GM23338 (cell line): ENCODE measurements at regions not wholly inside any gene's neighbourhood (a gene's known extent, or its start where the extent isn't known, plus 50 kb on each side); places are given as distances from the start of the nearest gene placed in this dataset.

ENCODE experiments used
- ATAC-seq: fragments of 200-7000 bp; cut with Tn5 transposase; 3 replicates; pipeline ENCODE4 v1.9.1; 2020
- DNase-seq: peaks from one replicate; pipeline ENCODE4 v3.0.0-alpha.2; 2015; ENCODE audit warnings: low spot score
- H2AFZ ChIP-seq: fragments of 200-600 bp; sonication (generic); 2 replicates; pipeline ENCODE4 v1.8.0; 2016; ENCODE audit warnings: antibody characterized with exemption, mild to moderate bottlenecking, moderate library complexity
- H3F3A ChIP-seq: fragments of 200-600 bp; sonication (generic); replicated peaks from 2 replicates; pipeline ENCODE4 v1.8.0; 2017; ENCODE audit warnings: antibody characterized with exemption, mixed run types, low read depth
- H3K27ac ChIP-seq: fragments of 200-600 bp; sonication (generic); 2 replicates; pipeline ENCODE4 v1.6.1; 2016; ENCODE audit warnings: low read depth
- H3K27me3 ChIP-seq: fragments of 200-600 bp; sonication (generic); 2 replicates; pipeline ENCODE4 v1.8.0; 2016; ENCODE audit warnings: mild to moderate bottlenecking, mixed run types, moderate library complexity; ENCODE audit not compliant: insufficient read depth
- H3K36me3 ChIP-seq: fragments of 200-600 bp; sonication (generic); 2 replicates; pipeline ENCODE4 v1.8.0; 2016; ENCODE audit warnings: mild to moderate bottlenecking; ENCODE audit not compliant: insufficient read depth
- H3K4me1 ChIP-seq: fragments of 200-600 bp; sonication (generic); 2 replicates; pipeline ENCODE4 v1.8.0; 2016; ENCODE audit warnings: mild to moderate bottlenecking, moderate library complexity; ENCODE audit not compliant: insufficient read depth
- H3K4me2 ChIP-seq: fragments of 200-600 bp; sonication (generic); 2 replicates; pipeline ENCODE4 v1.7.1; 2017; ENCODE audit warnings: mixed run types
- H3K4me3 ChIP-seq: fragments of 200-600 bp; sonication (generic); 2 replicates; pipeline ENCODE4 v1.6.1; 2016; ENCODE audit warnings: mixed run types
- H3K79me2 ChIP-seq: fragments of 200-600 bp; sonication (generic); replicated peaks from 2 replicates; pipeline ENCODE4 v1.8.0; 2017; ENCODE audit warnings: mild to moderate bottlenecking; ENCODE audit not compliant: insufficient read depth
- H3K9me2 ChIP-seq: fragments of 200-600 bp; sonication (generic); 2 replicates; pipeline ENCODE4 v1.8.0; 2017; ENCODE audit not compliant: insufficient read depth
- H4K20me1 ChIP-seq: fragments of 200-600 bp; sonication (generic); replicated peaks from 2 replicates; pipeline ENCODE4 v1.8.0; 2017; ENCODE audit warnings: mild to moderate bottlenecking; ENCODE audit not compliant: insufficient read depth
- H3K27ac Mint-ChIP-seq: 2 replicates; pipeline ENCODE4 v1.8.0; 2020; ENCODE audit warnings: inconsistent platforms, mild to moderate bottlenecking, moderate library complexity, mixed read lengths
- H3K27me3 Mint-ChIP-seq: 3 replicates; pipeline ENCODE4 v1.8.0; 2022; ENCODE audit warnings: low read depth, mild to moderate bottlenecking, moderate library complexity, mixed read lengths, inconsistent platforms; ENCODE audit not compliant: insufficient read depth, poor library complexity
- H3K36me3 Mint-ChIP-seq: 3 replicates; pipeline ENCODE4 v1.8.0; 2021; ENCODE audit warnings: low read depth, mild to moderate bottlenecking, inconsistent platforms, moderate library complexity, mixed read lengths
- H3K4me1 Mint-ChIP-seq: 3 replicates; pipeline ENCODE4 v1.8.0; 2020; ENCODE audit warnings: mild to moderate bottlenecking, inconsistent platforms, mixed read lengths
- H3K4me3 Mint-ChIP-seq: 3 replicates; pipeline ENCODE4 v1.8.0; 2021; ENCODE audit warnings: moderate library complexity, mild to moderate bottlenecking, inconsistent platforms, mixed read lengths
- H3K9me3 Mint-ChIP-seq: 3 replicates; pipeline ENCODE4 v1.8.0; 2020; ENCODE audit warnings: moderate library complexity, mild to moderate bottlenecking, inconsistent platforms, mixed read lengths
- CREB1 ChIP-seq: fragments of 250-450 bp; sonication (Bioruptor Pico); IDR thresholded peaks from 2 replicates; pipeline ENCODE4 v1.5.0; 2020; ENCODE audit warnings: low read depth, mild to moderate bottlenecking, moderate library complexity
- EZH2phosphoT487 ChIP-seq: fragments of 200-600 bp; sonication (generic); IDR thresholded peaks from one replicate; pipeline ENCODE4 v1.8.1; 2018; ENCODE audit warnings: antibody characterized with exemption; ENCODE audit not compliant: unreplicated experiment
- JUNB ChIP-seq: IDR thresholded peaks from one replicate; pipeline ENCODE4 v1.6.1; 2016; ENCODE audit warnings: antibody characterized with exemption; ENCODE audit not compliant: unreplicated experiment
- NANOG ChIP-seq: IDR thresholded peaks from 2 replicates; pipeline ENCODE4 v1.6.1; 2016; ENCODE audit warnings: antibody characterized with exemption, borderline replicate concordance
- POLR2AphosphoS5 ChIP-seq: IDR thresholded peaks from 2 replicates; pipeline ENCODE4 v1.6.1; 2016; ENCODE audit warnings: antibody characterized with exemption, low read depth
- ZNF114 ChIP-seq: fragments of 250-450 bp; sonication (Bioruptor Pico); IDR thresholded peaks from 2 replicates; pipeline ENCODE4 v1.5.0; 2020; ENCODE audit warnings: mild to moderate bottlenecking, moderate library complexity
- ZNF331 ChIP-seq: fragments of 250-450 bp; sonication (Bioruptor Pico); IDR thresholded peaks from 2 replicates; pipeline ENCODE4 v1.5.0; 2020; ENCODE audit warnings: low read depth, mild to moderate bottlenecking, moderate library complexity
- TF ChIP-seq, protein P1 (sequence below): IDR thresholded peaks from 2 replicates; pipeline ENCODE4 v1.6.1; 2016; ENCODE audit warnings: antibody characterized with exemption
- TF ChIP-seq, protein P2 (sequence below), 2 experiments: fragments of 200-600 bp in 1 of 2; sonication (generic) in 1 of 2; conservative IDR thresholded peaks; 2 replicates each; pipeline versions ENCODE4 v1.5.1 to v1.6.1; 2016 to 2017; ENCODE audit warnings: antibody characterized with exemption in 2 of 2, low read depth in 2 of 2, mild to moderate bottlenecking in 2 of 2, moderate library complexity in 1 of 2
- TF ChIP-seq, protein P3 (sequence below): IDR thresholded peaks from one replicate; pipeline ENCODE4 v1.6.1; 2018; ENCODE audit warnings: antibody characterized with exemption; ENCODE audit not compliant: unreplicated experiment

- H3K36me3 Mint-ChIP-seq = no peaks in the 10 kb centered on the region
- no peak for ATAC-seq
Measured at GRCh38 chr5:163682234-163682633, 176.8 kb downstream of the MAT2B start.

More at GRCh38 chr5:163682234-163682633, 176.8 kb downstream of the MAT2B start:
- Histone ChIP-seq H3F3A (no peaks in the 10 kb centered on the region), H4K20me1 (no peaks in the 10 kb centered on the region), H3K4me3 (no peak overlapping the region), H3K9me2 (no peaks in the 10 kb centered on the region; the same call in 1 of the 2 replicates), H2AFZ (no peak overlapping the region), H3K36me3 (no peaks in the 10 kb centered on the region), H3K27me3 (no peaks in the 10 kb centered on the region), H3K4me1 (no peaks in the 10 kb centered on the region), H3K79me2 (no peaks in the 10 kb centered on the region), H3K27ac (no peak overlapping the region), H3K4me2 (no peak overlapping the region)
- no peak overlapping the region for H3K4me3 Mint-ChIP-seq
- H3K4me1 Mint-ChIP-seq = no peaks in the 10 kb centered on the region
- no peaks in the 10 kb centered on the region for H3K9me3 Mint-ChIP-seq
- H3K27me3 Mint-ChIP-seq = peaks cover 1% of the 10 kb centered on the region
- no peak for DNase-seq
- TF ChIP-seq, protein P1, sequence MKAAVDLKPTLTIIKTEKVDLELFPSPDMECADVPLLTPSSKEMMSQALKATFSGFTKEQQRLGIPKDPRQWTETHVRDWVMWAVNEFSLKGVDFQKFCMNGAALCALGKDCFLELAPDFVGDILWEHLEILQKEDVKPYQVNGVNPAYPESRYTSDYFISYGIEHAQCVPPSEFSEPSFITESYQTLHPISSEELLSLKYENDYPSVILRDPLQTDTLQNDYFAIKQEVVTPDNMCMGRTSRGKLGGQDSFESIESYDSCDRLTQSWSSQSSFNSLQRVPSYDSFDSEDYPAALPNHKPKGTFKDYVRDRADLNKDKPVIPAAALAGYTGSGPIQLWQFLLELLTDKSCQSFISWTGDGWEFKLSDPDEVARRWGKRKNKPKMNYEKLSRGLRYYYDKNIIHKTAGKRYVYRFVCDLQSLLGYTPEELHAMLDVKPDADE = no peak
- TF ChIP-seq, protein P2, sequence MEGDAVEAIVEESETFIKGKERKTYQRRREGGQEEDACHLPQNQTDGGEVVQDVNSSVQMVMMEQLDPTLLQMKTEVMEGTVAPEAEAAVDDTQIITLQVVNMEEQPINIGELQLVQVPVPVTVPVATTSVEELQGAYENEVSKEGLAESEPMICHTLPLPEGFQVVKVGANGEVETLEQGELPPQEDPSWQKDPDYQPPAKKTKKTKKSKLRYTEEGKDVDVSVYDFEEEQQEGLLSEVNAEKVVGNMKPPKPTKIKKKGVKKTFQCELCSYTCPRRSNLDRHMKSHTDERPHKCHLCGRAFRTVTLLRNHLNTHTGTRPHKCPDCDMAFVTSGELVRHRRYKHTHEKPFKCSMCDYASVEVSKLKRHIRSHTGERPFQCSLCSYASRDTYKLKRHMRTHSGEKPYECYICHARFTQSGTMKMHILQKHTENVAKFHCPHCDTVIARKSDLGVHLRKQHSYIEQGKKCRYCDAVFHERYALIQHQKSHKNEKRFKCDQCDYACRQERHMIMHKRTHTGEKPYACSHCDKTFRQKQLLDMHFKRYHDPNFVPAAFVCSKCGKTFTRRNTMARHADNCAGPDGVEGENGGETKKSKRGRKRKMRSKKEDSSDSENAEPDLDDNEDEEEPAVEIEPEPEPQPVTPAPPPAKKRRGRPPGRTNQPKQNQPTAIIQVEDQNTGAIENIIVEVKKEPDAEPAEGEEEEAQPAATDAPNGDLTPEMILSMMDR (conservative IDR thresholded peaks at IDR 0.05; ENCODE audit: low read depth in 2 of 2) = no peak
- TF ChIP-seq CREB1 (CRISPR knock-in tag) = no peak
- no peak for TF ChIP-seq NANOG
- no peak for TF ChIP-seq ZNF114
- TF ChIP-seq ZNF331 (CRISPR knock-in tag) = no peak
- TF ChIP-seq, protein P3, sequence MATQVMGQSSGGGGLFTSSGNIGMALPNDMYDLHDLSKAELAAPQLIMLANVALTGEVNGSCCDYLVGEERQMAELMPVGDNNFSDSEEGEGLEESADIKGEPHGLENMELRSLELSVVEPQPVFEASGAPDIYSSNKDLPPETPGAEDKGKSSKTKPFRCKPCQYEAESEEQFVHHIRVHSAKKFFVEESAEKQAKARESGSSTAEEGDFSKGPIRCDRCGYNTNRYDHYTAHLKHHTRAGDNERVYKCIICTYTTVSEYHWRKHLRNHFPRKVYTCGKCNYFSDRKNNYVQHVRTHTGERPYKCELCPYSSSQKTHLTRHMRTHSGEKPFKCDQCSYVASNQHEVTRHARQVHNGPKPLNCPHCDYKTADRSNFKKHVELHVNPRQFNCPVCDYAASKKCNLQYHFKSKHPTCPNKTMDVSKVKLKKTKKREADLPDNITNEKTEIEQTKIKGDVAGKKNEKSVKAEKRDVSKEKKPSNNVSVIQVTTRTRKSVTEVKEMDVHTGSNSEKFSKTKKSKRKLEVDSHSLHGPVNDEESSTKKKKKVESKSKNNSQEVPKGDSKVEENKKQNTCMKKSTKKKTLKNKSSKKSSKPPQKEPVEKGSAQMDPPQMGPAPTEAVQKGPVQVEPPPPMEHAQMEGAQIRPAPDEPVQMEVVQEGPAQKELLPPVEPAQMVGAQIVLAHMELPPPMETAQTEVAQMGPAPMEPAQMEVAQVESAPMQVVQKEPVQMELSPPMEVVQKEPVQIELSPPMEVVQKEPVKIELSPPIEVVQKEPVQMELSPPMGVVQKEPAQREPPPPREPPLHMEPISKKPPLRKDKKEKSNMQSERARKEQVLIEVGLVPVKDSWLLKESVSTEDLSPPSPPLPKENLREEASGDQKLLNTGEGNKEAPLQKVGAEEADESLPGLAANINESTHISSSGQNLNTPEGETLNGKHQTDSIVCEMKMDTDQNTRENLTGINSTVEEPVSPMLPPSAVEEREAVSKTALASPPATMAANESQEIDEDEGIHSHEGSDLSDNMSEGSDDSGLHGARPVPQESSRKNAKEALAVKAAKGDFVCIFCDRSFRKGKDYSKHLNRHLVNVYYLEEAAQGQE = no peak
- no peak for TF ChIP-seq EZH2phosphoT487
- no peak for TF ChIP-seq JUNB
- no peak for TF ChIP-seq POLR2AphosphoS5
- no peak overlapping the region for H3K27ac Mint-ChIP-seq
